Cardiac fibroblast (primary cell): ENCODE measurements at regions not wholly inside any gene's neighbourhood (a gene's known extent, or its start where the extent isn't known, plus 50 kb on each side); places are given as distances from the start of the nearest gene placed in this dataset.

Experiments used
- DNase-seq, 2 donors: peaks; one replicate each; pipeline versions ENCODE4 v3.0.0 to v3.0.0-alpha.2; 2010; ENCODE audit warnings: low read depth in 2 of 2
- H3K4me3 ChIP-seq, 2 donors: replicated peaks in 1 of 2; 1 replicate in 1 of 2; 2 replicates in 1 of 2; pipeline ENCODE4 v1.5.1; 2011; ENCODE audit warnings: low read depth in 2 of 2, low read length in 2 of 2, mild to moderate bottlenecking in 2 of 2, moderate library complexity in 1 of 2
- TF ChIP-seq, protein P1 (sequence below): IDR thresholded peaks from one replicate; pipeline ENCODE4 v1.5.1; 2011; ENCODE audit warnings: low read depth, mild to moderate bottlenecking, low read length, inconsistent platforms

DNA sequence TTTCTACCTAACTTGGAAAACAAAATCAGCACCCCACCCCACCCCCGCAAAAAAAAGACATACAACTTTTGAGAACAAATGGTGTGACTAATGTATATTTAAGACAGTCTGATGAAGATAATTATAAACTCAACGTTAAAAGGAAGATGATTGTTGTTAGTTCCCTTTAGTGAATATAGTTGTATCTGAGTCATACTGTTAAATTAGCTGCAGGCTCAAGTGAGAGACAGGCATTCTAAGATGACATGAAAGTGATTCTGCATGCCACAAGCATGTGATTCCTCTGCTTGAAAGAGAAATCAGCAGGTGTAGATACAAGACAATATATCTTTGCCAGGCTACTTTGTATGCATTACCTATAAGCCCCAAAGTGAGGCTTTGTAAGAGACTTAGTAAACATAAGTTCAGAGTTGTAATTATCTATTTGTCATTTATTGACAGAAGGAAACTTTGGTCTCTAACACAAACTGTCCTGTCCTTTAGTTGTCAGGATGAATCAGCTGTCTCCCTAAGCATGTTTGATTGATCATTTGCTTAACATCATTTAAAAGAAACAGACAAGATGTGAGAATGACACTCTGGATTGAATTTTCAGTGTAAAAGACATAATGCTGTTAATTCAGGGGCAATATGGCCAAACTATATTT is 319.4 kb upstream of the HTR2A start:
- H3K4me3 ChIP-seq = no peak overlapping the region
- TF ChIP-seq, protein P1, sequence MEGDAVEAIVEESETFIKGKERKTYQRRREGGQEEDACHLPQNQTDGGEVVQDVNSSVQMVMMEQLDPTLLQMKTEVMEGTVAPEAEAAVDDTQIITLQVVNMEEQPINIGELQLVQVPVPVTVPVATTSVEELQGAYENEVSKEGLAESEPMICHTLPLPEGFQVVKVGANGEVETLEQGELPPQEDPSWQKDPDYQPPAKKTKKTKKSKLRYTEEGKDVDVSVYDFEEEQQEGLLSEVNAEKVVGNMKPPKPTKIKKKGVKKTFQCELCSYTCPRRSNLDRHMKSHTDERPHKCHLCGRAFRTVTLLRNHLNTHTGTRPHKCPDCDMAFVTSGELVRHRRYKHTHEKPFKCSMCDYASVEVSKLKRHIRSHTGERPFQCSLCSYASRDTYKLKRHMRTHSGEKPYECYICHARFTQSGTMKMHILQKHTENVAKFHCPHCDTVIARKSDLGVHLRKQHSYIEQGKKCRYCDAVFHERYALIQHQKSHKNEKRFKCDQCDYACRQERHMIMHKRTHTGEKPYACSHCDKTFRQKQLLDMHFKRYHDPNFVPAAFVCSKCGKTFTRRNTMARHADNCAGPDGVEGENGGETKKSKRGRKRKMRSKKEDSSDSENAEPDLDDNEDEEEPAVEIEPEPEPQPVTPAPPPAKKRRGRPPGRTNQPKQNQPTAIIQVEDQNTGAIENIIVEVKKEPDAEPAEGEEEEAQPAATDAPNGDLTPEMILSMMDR = no peak
- DNase-seq = peak; percentile 13 to 56

DNA sequence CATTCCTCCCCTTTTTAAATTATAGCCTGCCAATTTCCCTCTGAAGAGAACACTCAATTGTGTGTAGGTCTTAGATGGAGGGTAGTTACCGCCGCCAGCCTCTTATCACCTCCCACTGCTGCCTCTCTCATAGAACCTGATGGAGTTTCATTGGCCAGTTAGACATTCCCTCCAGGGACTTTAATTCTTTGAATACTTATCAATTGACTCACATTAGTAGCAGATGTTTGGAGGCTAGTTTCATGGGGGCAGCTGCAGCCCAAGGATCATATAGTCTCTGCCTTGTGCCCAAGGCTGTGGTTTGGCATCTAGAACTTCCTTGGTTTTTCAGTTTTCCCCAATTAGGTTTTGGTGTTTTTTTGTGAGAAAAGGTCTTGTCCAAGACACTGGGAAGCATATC is 318.9 kb upstream of the HTR2A start:
- peak; percentile 88 to 94 for DNase-seq
- no peak overlapping the region for H3K4me3 ChIP-seq
- TF ChIP-seq, protein P1 = no peak

DNA sequence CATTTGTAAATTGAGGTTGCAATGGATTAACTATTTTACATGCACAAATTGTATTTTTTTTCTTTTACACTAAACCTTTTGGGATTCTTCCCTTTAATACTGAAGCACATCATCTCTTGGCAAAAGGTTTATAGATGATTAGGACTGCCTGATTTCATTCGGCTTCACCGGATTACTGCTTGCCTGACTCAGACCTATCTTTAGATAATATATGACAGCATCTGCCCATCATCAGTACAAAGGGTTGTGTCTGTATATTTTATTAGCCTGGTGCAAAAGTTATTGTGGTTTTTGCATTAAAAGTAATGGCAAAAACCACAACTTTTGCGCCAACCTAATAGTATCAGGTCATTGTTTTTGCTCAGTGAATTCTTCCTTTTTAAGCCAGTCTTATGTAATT is 316.2 kb upstream of the HTR2A start:
- TF ChIP-seq, protein P1 = no peak
- no peak overlapping the region for H3K4me3 ChIP-seq
- DNase-seq = no peak

DNA sequence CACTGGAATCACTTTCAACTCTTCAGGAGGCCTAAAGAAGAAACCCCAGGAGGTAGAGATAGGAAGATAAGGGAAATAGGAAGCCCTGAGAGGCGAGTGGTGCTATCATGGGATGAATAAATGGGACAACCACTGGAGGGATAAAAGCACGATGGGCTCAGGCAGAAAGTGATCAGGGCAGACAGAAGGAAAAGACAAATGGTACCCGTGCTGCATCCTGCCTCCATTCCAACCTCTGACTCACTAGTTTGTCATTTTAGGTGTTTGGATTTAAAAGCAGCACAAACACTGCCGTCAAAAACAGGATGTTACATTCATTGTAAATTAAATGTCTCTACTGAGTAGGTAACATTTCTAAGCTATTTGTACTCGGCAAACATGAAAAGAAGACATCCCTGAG is 314.3 kb upstream of the HTR2A start:
- TF ChIP-seq, protein P1 = no peak
- DNase-seq = peak; percentile 16 to 53
- H3K4me3 ChIP-seq = no peak overlapping the region

DNA sequence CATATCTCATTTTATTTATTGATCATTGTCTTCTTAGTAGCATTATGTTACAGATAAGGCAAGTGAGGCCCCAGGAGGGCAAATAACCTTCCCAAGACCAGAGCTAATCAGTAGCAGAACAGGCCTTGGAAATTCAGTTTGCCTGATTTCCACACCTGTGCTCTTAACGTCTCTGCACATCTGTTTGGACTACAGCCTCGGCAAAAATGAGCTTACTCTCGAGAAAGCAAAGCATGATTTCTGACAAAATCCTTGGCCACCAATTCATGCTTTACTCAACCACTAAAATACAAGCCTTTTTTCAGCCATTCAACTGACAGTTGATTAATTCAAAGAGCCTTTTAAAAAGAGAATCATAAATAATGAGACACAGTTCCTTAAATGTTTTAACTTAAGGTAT is 309.3 kb upstream of the HTR2A start:
- DNase-seq = no peak

DNA sequence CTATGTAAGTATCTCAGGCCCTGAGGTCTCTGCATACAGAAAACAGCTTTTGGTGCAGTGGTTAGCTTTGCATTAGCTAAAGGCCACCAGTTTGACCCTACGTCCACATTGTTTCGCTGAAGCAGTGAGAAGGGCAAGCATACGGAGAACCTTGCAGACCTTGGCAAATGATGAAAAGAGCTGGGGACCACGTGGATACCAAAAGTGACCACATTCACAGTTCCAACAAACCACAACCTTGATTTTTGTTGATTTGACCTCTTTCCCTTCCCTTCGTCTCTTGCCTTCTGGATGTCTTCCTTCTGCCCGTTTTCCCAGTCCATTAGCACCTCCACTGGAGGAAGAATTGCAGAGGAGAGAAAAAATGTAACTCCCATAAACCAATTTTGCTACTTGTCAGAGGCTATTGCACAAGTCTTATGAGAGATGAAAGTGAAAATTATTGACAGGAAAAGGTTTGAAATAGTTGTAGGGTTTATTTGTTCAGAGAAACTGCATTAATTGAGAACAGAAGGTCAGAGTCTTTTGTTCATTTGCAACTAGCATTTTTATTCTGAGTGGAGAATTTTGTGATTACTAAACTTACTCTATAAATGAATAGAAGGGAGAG is 293.9 kb upstream of the HTR2A start:
- TF ChIP-seq, protein P1 = no peak

More for the DNA sequence above, 309.3 kb upstream of the HTR2A start:
- H3K4me3 ChIP-seq = no peak overlapping the region
- TF ChIP-seq, protein P1 = no peak

More for the DNA sequence above, 293.9 kb upstream of the HTR2A start:
- no peak overlapping the region for H3K4me3 ChIP-seq
- no peak for DNase-seq
